Stimulated activated naive CD8-positive, alpha-beta T cell treated with anti-CD3 and anti-CD28 coated beads, Interleukin-15, amount 100 ng/mL, for 72 hours (primary cell): ENCODE measurements at regions not wholly inside any gene's neighbourhood (a gene's known extent, or its start where the extent isn't known, plus 50 kb on each side); places are given as distances from the start of the nearest gene placed in this dataset.
"Not testable (repeated sequence)": the region's sequence is repeated elsewhere in the genome, so short reads cannot be mapped to it uniquely, and the experiment has no call there.

Experiments used
- ATAC-seq: fragments of 150-1000 bp; cut with Tn5 transposase; 2 replicates; pipeline ENCODE4 v1.10.0; 2021; ENCODE audit warnings: mild to moderate bottlenecking, moderate library complexity
- DNase-seq, 2 donors: peaks; one replicate each; pipeline ENCODE4 v3.0.0; 2021 to 2022
- H3K27ac Mint-ChIP-seq, 2 donors: one replicate each; pipeline ENCODE4 v1.8.0; 2022; ENCODE audit warnings: mild to moderate bottlenecking in 2 of 2, mixed read lengths in 2 of 2, moderate library complexity in 2 of 2
- H3K27me3 Mint-ChIP-seq: one replicate; pipeline ENCODE4 v1.8.0; 2022; ENCODE audit warnings: mixed read lengths
- H3K4me1 Mint-ChIP-seq: one replicate; pipeline ENCODE4 v1.8.0; 2022; ENCODE audit warnings: mild to moderate bottlenecking, mixed read lengths
- H3K4me3 Mint-ChIP-seq, 2 donors: one replicate each; pipeline ENCODE4 v1.8.0; 2022; ENCODE audit warnings: mild to moderate bottlenecking in 2 of 2, mixed read lengths in 2 of 2, moderate library complexity in 1 of 2
- H3K9me3 Mint-ChIP-seq, 2 donors: one replicate each; pipeline ENCODE4 v1.8.0; 2022; ENCODE audit warnings: mixed read lengths in 2 of 2

- Mint-ChIP-seq H3K27me3 (no peaks in the 10 kb centered on the region), H3K4me1 (no peaks in the 10 kb centered on the region), H3K27ac (no peak overlapping the region), H3K9me3 (no peaks in the 10 kb centered on the region), H3K4me3 (no peak overlapping the region)
- no peak for ATAC-seq
- no peak for DNase-seq
These were observed 248.8 kb downstream of the RAB38 start for GRCh38 chr11:87926250-87926970.

- Mint-ChIP-seq H3K27me3 (no peaks in the 10 kb centered on the region), H3K9me3 (no peaks in the 10 kb centered on the region), H3K4me3 (no peak overlapping the region), H3K27ac (no peak overlapping the region), H3K4me1 (no peaks in the 10 kb centered on the region)
- DNase-seq (no peak), ATAC-seq (no peak)
These were observed 251.1 kb downstream of the RAB38 start for GRCh38 chr11:87924125-87924524.

- Mint-ChIP-seq H3K27me3 (peaks cover 8% of the 10 kb centered on the region), H3K4me1 (no peaks in the 10 kb centered on the region), H3K9me3 (no peaks in the 10 kb centered on the region), H3K4me3 (no peak overlapping the region), H3K27ac (no peak overlapping the region)
- DNase-seq (no peak), ATAC-seq (no peak)
These were observed 258.1 kb downstream of the RAB38 start for GRCh38 chr11:87917111-87917510.

GRCh38 chr11:87909178-87909577, 266.1 kb downstream of the RAB38 start:
- H3K9me3 Mint-ChIP-seq = no peaks in the 10 kb centered on the region
- no peak overlapping the region for H3K4me3 Mint-ChIP-seq
- no peak for ATAC-seq
- H3K4me1 Mint-ChIP-seq = no peaks in the 10 kb centered on the region
- H3K27ac Mint-ChIP-seq = no peak overlapping the region
- H3K27me3 Mint-ChIP-seq = peaks cover 6% of the 10 kb centered on the region
- no peak for DNase-seq

- Mint-ChIP-seq H3K27me3 (no peaks in the 10 kb centered on the region), H3K4me3 (no peak overlapping the region), H3K9me3 (no peaks in the 10 kb centered on the region), H3K4me1 (no peaks in the 10 kb centered on the region), H3K27ac (no peak overlapping the region)
- DNase-seq = no peak
- no peak for ATAC-seq
These were observed 267.2 kb downstream of the RAB38 start for GRCh38 chr11:87908086-87908485.

GRCh38 chr11:87903345-87903744, 271.9 kb downstream of the RAB38 start:
- Mint-ChIP-seq H3K27me3 (no peaks in the 10 kb centered on the region), H3K27ac (no peak overlapping the region), H3K4me1 (no peaks in the 10 kb centered on the region), H3K9me3 (no peaks in the 10 kb centered on the region), H3K4me3 (no peak overlapping the region)
- ATAC-seq (no peak), DNase-seq (no peak)

- H3K4me3 Mint-ChIP-seq = no peak overlapping the region
- H3K9me3 Mint-ChIP-seq = no peaks in the 10 kb centered on the region
- ATAC-seq = no peak
- no peaks in the 10 kb centered on the region for H3K4me1 Mint-ChIP-seq
- no peak for DNase-seq
- no peak overlapping the region for H3K27ac Mint-ChIP-seq
- no peaks in the 10 kb centered on the region for H3K27me3 Mint-ChIP-seq
These were observed 273.9 kb downstream of the RAB38 start for GRCh38 chr11:87901341-87901740.

GRCh38 chr11:87897921-87898320, 277.3 kb downstream of the RAB38 start:
- no peaks in the 10 kb centered on the region for H3K27me3 Mint-ChIP-seq
- no peak overlapping the region for H3K4me3 Mint-ChIP-seq
- no peaks in the 10 kb centered on the region for H3K4me1 Mint-ChIP-seq
- ATAC-seq (no peak), DNase-seq (no peak)
- no peak overlapping the region for H3K27ac Mint-ChIP-seq
- H3K9me3 Mint-ChIP-seq = no peaks in the 10 kb centered on the region

- Mint-ChIP-seq H3K4me3 (no peak overlapping the region), H3K9me3 (no peaks in the 10 kb centered on the region)
These were observed 278.2 kb downstream of the RAB38 start for GRCh38 chr11:87897071-87897470.

GRCh38 chr11:87894961-87895360, 280.3 kb downstream of the RAB38 start:
- no peaks in the 10 kb centered on the region for H3K27me3 Mint-ChIP-seq
- H3K4me1 Mint-ChIP-seq = no peaks in the 10 kb centered on the region
- no peaks in the 10 kb centered on the region for H3K9me3 Mint-ChIP-seq
- no peak overlapping the region for H3K27ac Mint-ChIP-seq
- no peak for ATAC-seq
- no peak for DNase-seq
- H3K4me3 Mint-ChIP-seq = no peak overlapping the region

More at GRCh38 chr11:87897071-87897470, 278.2 kb downstream of the RAB38 start:
- H3K27ac Mint-ChIP-seq = no peak overlapping the region
- no peaks in the 10 kb centered on the region for H3K27me3 Mint-ChIP-seq
- no peaks in the 10 kb centered on the region for H3K4me1 Mint-ChIP-seq
- DNase-seq = no peak
- no peak for ATAC-seq

GRCh38 chr11:87892291-87892690, 283.0 kb downstream of the RAB38 start:
- Mint-ChIP-seq H3K9me3 (no peaks in the 10 kb centered on the region), H3K27ac (no peak overlapping the region), H3K4me1 (no peaks in the 10 kb centered on the region), H3K27me3 (no peaks in the 10 kb centered on the region), H3K4me3 (no peak overlapping the region)
- ATAC-seq (no peak), DNase-seq (no peak)

GRCh38 chr11:87889126-87889525, 286.1 kb downstream of the RAB38 start:
- DNase-seq = no peak

GRCh38 chr11:87885084-87885483, 290.2 kb downstream of the RAB38 start:
- not testable (repeated sequence) for H3K9me3 Mint-ChIP-seq, H3K27ac Mint-ChIP-seq, DNase-seq, H3K4me1 Mint-ChIP-seq, H3K4me3 Mint-ChIP-seq, ATAC-seq, H3K27me3 Mint-ChIP-seq

More at GRCh38 chr11:87889126-87889525, 286.1 kb downstream of the RAB38 start:
- ATAC-seq = no peak
- no peak overlapping the region for H3K4me3 Mint-ChIP-seq
- H3K27ac Mint-ChIP-seq = no peak overlapping the region
- no peaks in the 10 kb centered on the region for H3K9me3 Mint-ChIP-seq
- H3K27me3 Mint-ChIP-seq = no peaks in the 10 kb centered on the region
- H3K4me1 Mint-ChIP-seq = no peaks in the 10 kb centered on the region

GRCh38 chr11:87879118-87879517, 296.1 kb downstream of the RAB38 start:
- no peak overlapping the region for H3K27ac Mint-ChIP-seq
- no peaks in the 10 kb centered on the region for H3K4me1 Mint-ChIP-seq
- no peaks in the 10 kb centered on the region for H3K9me3 Mint-ChIP-seq
- DNase-seq (no peak), ATAC-seq (no peak)
- no peaks in the 10 kb centered on the region for H3K27me3 Mint-ChIP-seq
- no peak overlapping the region for H3K4me3 Mint-ChIP-seq

GRCh38 chr11:87878373-87878825, 296.8 kb downstream of the RAB38 start:
- no peak overlapping the region for H3K4me3 Mint-ChIP-seq
- no peak for DNase-seq
- H3K27me3 Mint-ChIP-seq = no peaks in the 10 kb centered on the region
- no peaks in the 10 kb centered on the region for H3K9me3 Mint-ChIP-seq
- H3K27ac Mint-ChIP-seq = no peak overlapping the region
- H3K4me1 Mint-ChIP-seq = no peaks in the 10 kb centered on the region
- no peak for ATAC-seq

- Mint-ChIP-seq H3K4me3 (no peak overlapping the region), H3K4me1 (no peaks in the 10 kb centered on the region), H3K9me3 (no peaks in the 10 kb centered on the region), H3K27ac (no peak overlapping the region), H3K27me3 (no peaks in the 10 kb centered on the region)
- no peak for ATAC-seq
- no peak for DNase-seq
These were observed 304.2 kb downstream of the RAB38 start for GRCh38 chr11:87871056-87871455.

GRCh38 chr11:87870086-87870485, 305.2 kb downstream of the RAB38 start:
- Mint-ChIP-seq H3K4me3 (no peak overlapping the region), H3K27ac (no peak overlapping the region), H3K4me1 (no peaks in the 10 kb centered on the region), H3K9me3 (no peaks in the 10 kb centered on the region), H3K27me3 (no peaks in the 10 kb centered on the region)
- DNase-seq = no peak
- ATAC-seq = no peak
